Trophoblast cell (in vitro differentiated cells and primary cell): ENCODE measurements at regions not wholly inside any gene's neighbourhood (a gene's known extent, or its start where the extent isn't known, plus 50 kb on each side); places are given as distances from the start of the nearest gene placed in this dataset.

ENCODE experiments used
- DNase-seq, 2 donors: peaks; one replicate each; pipeline ENCODE4 v3.0.0-alpha.2; 2016
- H2AFZ ChIP-seq: 2 replicates; pipeline ENCODE4 v1.6.1; 2013; ENCODE audit warnings: low read length, moderate library complexity, mild to moderate bottlenecking; ENCODE audit not compliant: insufficient read depth, poor library complexity
- H2AK5ac ChIP-seq: 2 replicates; pipeline ENCODE4 v1.6.1; 2013; ENCODE audit warnings: mild to moderate bottlenecking, low read length
- H2BK120ac ChIP-seq: 2 replicates; pipeline ENCODE4 v1.6.1; 2013; ENCODE audit warnings: low read length, mild to moderate bottlenecking, moderate library complexity; ENCODE audit not compliant: insufficient read depth, poor library complexity
- H2BK12ac ChIP-seq: 2 replicates; pipeline ENCODE4 v1.6.1; 2013; ENCODE audit warnings: mild to moderate bottlenecking, low read length, moderate library complexity
- H2BK5ac ChIP-seq: 2 replicates; pipeline ENCODE4 v1.6.1; 2013; ENCODE audit warnings: low read length, low read depth, moderate library complexity, mild to moderate bottlenecking; ENCODE audit not compliant: poor library complexity
- H3K14ac ChIP-seq: 2 replicates; pipeline ENCODE4 v1.6.1; 2013; ENCODE audit warnings: mild to moderate bottlenecking, low read length
- H3K18ac ChIP-seq: 2 replicates; pipeline ENCODE4 v1.6.1; 2013; ENCODE audit warnings: mild to moderate bottlenecking, low read length
- H3K23ac ChIP-seq: 2 replicates; pipeline ENCODE4 v1.6.1; 2013; ENCODE audit warnings: low read length
- H3K27ac ChIP-seq: 2 replicates; pipeline ENCODE4 v1.5.1; 2013; ENCODE audit warnings: low read depth, mild to moderate bottlenecking, inconsistent platforms, low read length, moderate library complexity
- H3K27me3 ChIP-seq: 2 replicates; pipeline ENCODE4 v1.6.1; 2013; ENCODE audit warnings: inconsistent platforms, mild to moderate bottlenecking, low read length, moderate library complexity; ENCODE audit not compliant: insufficient read depth
- H3K36me3 ChIP-seq, 2 experiments: 1 replicate in 1 of 2; 2 replicates in 1 of 2; pipeline ENCODE4 v1.6.1; 2013; ENCODE audit warnings: low read length in 2 of 2, mild to moderate bottlenecking in 2 of 2, moderate library complexity in 1 of 2; ENCODE audit not compliant: insufficient read depth in 2 of 2, control insufficient read depth in 1 of 2
- H3K4ac ChIP-seq: 2 replicates; pipeline ENCODE4 v1.6.1; 2013; ENCODE audit warnings: low read depth, mild to moderate bottlenecking, low read length, moderate library complexity
- H3K4me1 ChIP-seq, 2 experiments: 1 replicate in 1 of 2; 2 replicates in 1 of 2; pipeline ENCODE4 v1.6.1; 2013; ENCODE audit warnings: low read length in 2 of 2, mild to moderate bottlenecking in 2 of 2, moderate library complexity in 1 of 2; ENCODE audit not compliant: insufficient read depth in 2 of 2, control insufficient read depth in 1 of 2
- H3K4me2 ChIP-seq: 2 replicates; pipeline ENCODE4 v1.6.1; 2013; ENCODE audit warnings: inconsistent platforms, mild to moderate bottlenecking, low read length, moderate library complexity
- H3K4me3 ChIP-seq: 2 replicates; pipeline ENCODE4 v1.5.1; 2013; ENCODE audit warnings: mild to moderate bottlenecking, low read depth, low read length, inconsistent platforms
- H3K79me1 ChIP-seq: one replicate; pipeline ENCODE4 v1.6.1; 2013; ENCODE audit warnings: low read length
- H3K79me2 ChIP-seq: 2 replicates; pipeline ENCODE4 v1.6.1; 2013; ENCODE audit warnings: low read length, mild to moderate bottlenecking; ENCODE audit not compliant: control insufficient read depth, insufficient read depth, poor library complexity
- H3K9ac ChIP-seq: 2 replicates; pipeline ENCODE4 v1.6.1; 2013; ENCODE audit warnings: mild to moderate bottlenecking, low read length
- H3K9me3 ChIP-seq: 2 replicates; pipeline ENCODE4 v1.6.1; 2013; ENCODE audit warnings: low read depth, mild to moderate bottlenecking, control low read depth, inconsistent platforms, low read length; ENCODE audit not compliant: insufficient read depth
- H4K12ac ChIP-seq: 2 replicates; pipeline ENCODE4 v1.6.1; 2013; ENCODE audit warnings: low read depth, mild to moderate bottlenecking, low read length, moderate library complexity
- H4K8ac ChIP-seq: 2 replicates; pipeline ENCODE4 v1.6.1; 2013; ENCODE audit warnings: low read depth, mild to moderate bottlenecking, low read length, moderate library complexity
- H4K91ac ChIP-seq: one replicate; pipeline ENCODE4 v1.6.1; 2013; ENCODE audit warnings: low read depth, mild to moderate bottlenecking, low read length, moderate library complexity
- WGBS: extraction: QIAGEN DNeasy Blood & Tissue Kit; methylation state at CpG from one replicate; pipeline ENCODE4 v1.1.7; 2013; ENCODE audit warnings: missing lambda C conversion rate; ENCODE audit not compliant: insufficient read length, insufficient coverage; ENCODE audit errors: extremely low coverage; 5-methylcytosine and 5-hydroxymethylcytosine counted together

DNA sequence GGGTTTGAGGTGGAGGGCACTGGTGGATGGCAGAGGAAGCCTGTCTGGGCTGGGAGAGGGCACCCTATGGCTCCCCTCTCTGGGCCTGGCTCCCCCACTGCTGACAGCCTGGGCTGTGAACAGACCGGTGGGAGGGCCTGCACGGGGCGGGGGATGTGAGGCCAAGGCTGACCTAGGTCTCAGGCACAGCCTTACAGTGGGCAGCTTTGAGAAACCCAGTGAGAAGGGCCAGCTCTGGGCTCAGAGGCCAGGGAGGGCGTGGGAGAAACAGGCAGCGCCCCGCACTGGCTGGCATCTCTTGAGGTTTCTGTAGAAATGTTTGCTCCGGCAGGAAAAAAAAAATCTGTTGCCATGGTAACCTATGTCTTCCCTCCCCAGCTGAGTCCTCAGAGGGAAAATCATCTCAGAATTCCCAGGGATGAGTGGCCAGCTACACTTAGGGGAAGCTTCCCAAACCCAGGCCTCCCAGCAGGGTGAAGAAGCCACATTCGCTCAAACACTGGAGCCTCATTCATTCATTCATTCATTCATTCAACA is 71.7 kb upstream of the TAF1B start:
- no peak overlapping the region for H2AFZ ChIP-seq
- no peaks in the 10 kb centered on the region for H3K36me3 ChIP-seq
- no peak overlapping the region for H2AK5ac ChIP-seq
- no peak overlapping the region for H2BK120ac ChIP-seq
- no peak overlapping the region for H3K9ac ChIP-seq
- H3K4me3 ChIP-seq: no peak overlapping the region
- no peak overlapping the region for H3K23ac ChIP-seq
- H4K91ac ChIP-seq: no peak overlapping the region
- no peak overlapping the region for H3K27ac ChIP-seq
- peaks cover 0 to 5% of the 10 kb centered on the region in 2 experiments for H3K4me1 ChIP-seq
- H3K18ac ChIP-seq: no peak overlapping the region
- H3K79me2 ChIP-seq: no peaks in the 10 kb centered on the region
- H2BK5ac ChIP-seq: no peak overlapping the region
- H3K4ac ChIP-seq: no peak overlapping the region
- H3K4me2 ChIP-seq: no peak overlapping the region
- no peak overlapping the region for H3K14ac ChIP-seq
- H3K27me3 ChIP-seq: no peaks in the 10 kb centered on the region
- DNase-seq: peak in 1 of 2 donors; percentile 42
- no peak overlapping the region for H4K8ac ChIP-seq
- no peak overlapping the region for H4K12ac ChIP-seq
- H3K9me3 ChIP-seq: no peaks in the 10 kb centered on the region
- H2BK12ac ChIP-seq: no peak overlapping the region
- no CpG with 5 or more reads among the region's 8 CpGs for WGBS
- H3K79me1 ChIP-seq: no peaks in the 10 kb centered on the region

DNA sequence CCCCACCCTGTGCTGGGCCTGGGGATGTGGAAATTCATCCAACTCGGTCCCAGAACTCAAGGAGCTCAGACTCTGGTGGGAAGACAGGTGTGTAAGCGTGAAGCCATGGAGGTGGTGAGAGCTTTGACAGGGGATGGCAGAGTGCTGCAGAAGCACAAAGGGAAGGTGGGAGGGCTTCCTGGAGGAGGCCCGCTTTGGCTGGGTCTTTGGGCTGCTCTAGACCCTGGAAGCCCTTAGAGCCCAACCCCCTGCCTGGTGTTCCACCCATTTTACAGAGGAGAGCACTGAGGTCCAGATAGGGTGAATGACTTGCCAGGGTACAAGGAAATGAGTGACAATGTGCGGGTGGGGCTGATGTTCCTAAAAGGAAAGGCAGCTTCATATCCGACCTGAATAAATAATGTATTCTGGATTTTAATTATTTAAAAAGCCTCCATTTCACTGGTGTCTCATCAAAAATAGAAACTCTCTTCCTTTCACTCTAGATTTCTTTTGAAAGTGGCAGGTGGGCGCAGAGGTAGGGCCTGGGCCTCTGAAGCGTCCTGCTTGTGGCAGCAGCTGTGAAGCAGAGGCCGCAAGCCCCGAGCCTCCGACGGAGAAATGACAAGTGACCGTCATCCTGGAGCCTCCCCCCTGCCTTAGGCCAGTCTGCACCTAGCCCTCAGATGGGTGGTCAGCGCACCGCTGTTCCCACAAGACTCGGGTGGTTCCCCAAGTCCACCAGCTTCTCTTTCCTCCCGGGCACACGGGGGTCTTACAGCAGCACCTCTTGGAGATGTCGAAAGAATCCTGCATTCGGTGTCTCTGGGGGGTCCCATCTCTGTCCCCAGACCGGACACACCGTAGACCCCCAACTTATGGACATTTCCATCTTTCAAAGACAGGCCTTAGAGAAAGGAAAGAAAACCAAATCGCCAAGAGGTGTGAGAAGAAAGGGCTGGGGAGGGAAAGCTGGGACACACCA is 71.0 kb upstream of the TAF1B start:
- Histone ChIP-seq H3K27ac (no peak overlapping the region), H4K8ac (no peak overlapping the region), H4K12ac (no peak overlapping the region), H2BK12ac (no peak overlapping the region), H4K91ac (no peak overlapping the region), H2AFZ (no peak overlapping the region), H3K27me3 (no peaks in the 10 kb centered on the region), H3K14ac (no peak overlapping the region), H2BK5ac (no peak overlapping the region), H3K36me3 (no peaks in the 10 kb centered on the region), H3K79me1 (no peaks in the 10 kb centered on the region), H3K79me2 (no peaks in the 10 kb centered on the region), H2AK5ac (no peak overlapping the region), H2BK120ac (no peak overlapping the region), H3K4me1 (peaks cover 0 to 5% of the 10 kb centered on the region in 2 experiments), H3K23ac (no peak overlapping the region), H3K4ac (no peak overlapping the region), H3K4me3 (no peak overlapping the region), H3K4me2 (no peak overlapping the region), H3K18ac (no peak overlapping the region), H3K9ac (no peak overlapping the region), H3K9me3 (no peaks in the 10 kb centered on the region)
- no CpG with 5 or more reads among the region's 22 CpGs for WGBS
- DNase-seq: no peak

DNA sequence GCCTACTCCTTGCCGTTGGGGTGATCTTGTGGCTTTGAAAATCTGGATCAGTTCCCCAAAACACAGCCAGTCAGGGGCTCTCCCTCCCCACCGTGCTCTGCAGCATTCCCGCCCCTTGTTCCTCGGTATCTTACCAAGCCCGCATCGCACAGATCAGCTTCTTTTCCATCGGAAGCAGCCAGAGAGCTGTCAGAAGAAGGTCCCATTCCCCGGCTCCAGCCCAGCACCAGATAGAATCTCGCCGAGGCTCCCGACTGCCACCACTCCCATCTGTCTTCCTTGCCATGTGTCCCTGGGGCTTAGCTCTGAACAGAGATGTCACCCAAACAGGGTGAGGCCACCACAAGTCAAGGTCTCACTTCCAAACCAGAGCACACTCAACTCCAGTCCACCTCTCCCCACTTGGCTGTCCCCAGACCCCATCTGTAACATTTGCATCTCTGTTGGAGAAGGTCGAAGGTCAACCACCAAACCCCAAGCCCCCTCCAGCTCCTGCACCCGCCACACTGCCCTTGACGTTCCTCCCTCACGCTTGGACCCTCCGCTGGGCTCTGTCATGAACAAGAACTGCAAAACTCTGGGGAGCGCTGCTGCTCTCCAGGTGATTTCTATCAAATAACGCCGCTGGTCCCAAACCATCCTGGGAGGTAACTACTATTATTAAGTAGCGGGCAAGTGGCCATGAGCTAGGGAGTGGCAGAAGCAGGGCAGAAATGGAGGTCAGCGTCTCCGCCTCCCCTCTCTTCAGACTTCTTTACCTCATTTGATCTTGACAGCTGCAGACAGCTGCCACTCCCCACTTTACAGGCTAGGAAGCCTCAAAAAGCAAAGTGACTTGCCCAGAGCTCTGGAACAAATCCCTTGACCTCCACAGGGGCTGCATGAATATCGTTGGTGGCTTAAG is 70.0 kb upstream of the TAF1B start:
- Histone ChIP-seq H4K91ac (no peak overlapping the region), H3K23ac (no peak overlapping the region), H3K79me1 (no peaks in the 10 kb centered on the region), H3K4me3 (no peak overlapping the region), H2AFZ (no peak overlapping the region), H4K8ac (no peak overlapping the region), H3K27me3 (no peaks in the 10 kb centered on the region), H3K14ac (no peak overlapping the region), H3K27ac (no peak overlapping the region), H3K4me2 (no peak overlapping the region), H3K18ac (no peak overlapping the region), H3K4ac (no peak overlapping the region), H4K12ac (no peak overlapping the region), H3K4me1 (peaks cover 0 to 5% of the 10 kb centered on the region in 2 experiments), H2AK5ac (no peak overlapping the region), H2BK12ac (no peak overlapping the region), H3K79me2 (no peaks in the 10 kb centered on the region), H3K9ac (no peak overlapping the region), H2BK5ac (no peak overlapping the region), H2BK120ac (no peak overlapping the region), H3K9me3 (peaks cover 3% of the 10 kb centered on the region), H3K36me3 (no peaks in the 10 kb centered on the region)
- no CpG with 5 or more reads among the region's 23 CpGs for WGBS
- no peak for DNase-seq

DNA sequence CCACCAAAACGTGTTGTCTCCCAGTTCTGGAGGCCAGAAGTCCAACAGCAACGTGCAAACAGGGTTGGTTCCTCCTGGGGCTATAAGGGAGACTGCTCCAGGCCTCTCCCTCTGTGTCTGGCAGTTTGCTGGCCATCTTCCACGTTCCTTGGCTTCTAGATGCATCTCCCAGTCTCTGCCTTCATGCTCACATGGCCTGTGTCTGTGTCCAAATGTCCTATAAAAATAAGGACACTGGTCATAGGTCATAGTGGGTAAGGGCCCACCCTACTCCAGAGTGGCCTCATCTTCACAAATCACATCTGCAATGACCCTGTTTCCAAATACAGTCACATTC is 69.4 kb upstream of the TAF1B start:
- peaks cover 0 to 5% of the 10 kb centered on the region in 2 experiments for H3K4me1 ChIP-seq
- no peak overlapping the region for H2BK5ac ChIP-seq
- WGBS: no CpG with 5 or more reads among the region's 3 CpGs
- H3K4ac ChIP-seq: no peak overlapping the region
- no peak overlapping the region for H4K12ac ChIP-seq
- no peaks in the 10 kb centered on the region for H3K36me3 ChIP-seq
- H3K4me2 ChIP-seq: no peak overlapping the region
- peaks cover 3% of the 10 kb centered on the region for H3K9me3 ChIP-seq
- H3K14ac ChIP-seq: no peak overlapping the region
- H3K18ac ChIP-seq: no peak overlapping the region
- H3K23ac ChIP-seq: no peak overlapping the region
- no peak overlapping the region for H3K27ac ChIP-seq
- H2AFZ ChIP-seq: no peak overlapping the region
- H2BK120ac ChIP-seq: no peak overlapping the region
- no peak overlapping the region for H4K8ac ChIP-seq
- H2BK12ac ChIP-seq: no peak overlapping the region
- H3K27me3 ChIP-seq: no peaks in the 10 kb centered on the region
- no peak overlapping the region for H2AK5ac ChIP-seq
- no peak for DNase-seq
- H3K4me3 ChIP-seq: no peak overlapping the region
- H3K79me2 ChIP-seq: no peaks in the 10 kb centered on the region
- no peak overlapping the region for H4K91ac ChIP-seq
- H3K79me1 ChIP-seq: no peaks in the 10 kb centered on the region
- no peak overlapping the region for H3K9ac ChIP-seq
